BLaER1 treated with 17β-estradiol and CSF1 and Interleukin-3, amounts not matched to agents 10 nM and 100 nM (cell line): ENCODE measurements at regions not wholly inside any gene's neighbourhood (a gene's known extent, or its start where the extent isn't known, plus 50 kb on each side); places are given as distances from the start of the nearest gene placed in this dataset.

Experiments used
- H3K27ac ChIP-seq, 11 experiments: shearing (Covaris generic); formaldehyde crosslinking; 2 replicates each; pipeline ENCODE4 v1.8.1; 2022
- H3K27me3 ChIP-seq, 11 experiments: shearing (Covaris generic); formaldehyde crosslinking; 2 replicates each; pipeline ENCODE4 v1.8.1; 2022
- H3K36me3 ChIP-seq, 11 experiments: shearing (Covaris generic); formaldehyde crosslinking; 2 replicates each; pipeline ENCODE4 v1.8.1; 2022
- H3K4me1 ChIP-seq, 10 experiments: shearing (Covaris generic); formaldehyde crosslinking; 2 replicates each; pipeline ENCODE4 v1.8.1; 2022
- H3K4me2 ChIP-seq, 11 experiments: shearing (Covaris generic); formaldehyde crosslinking; 2 replicates each; pipeline ENCODE4 v1.8.1; 2022
- H3K4me3 ChIP-seq, 10 experiments: shearing (Covaris generic); formaldehyde crosslinking; 2 replicates each; pipeline ENCODE4 v1.8.1; 2022
- H3K9ac ChIP-seq, 11 experiments: shearing (Covaris generic); formaldehyde crosslinking; 2 replicates each; pipeline ENCODE4 v1.8.1; 2022
- H3K9me3 ChIP-seq, 11 experiments: shearing (Covaris generic); formaldehyde crosslinking; replicated peaks in 1 of 11; 2 replicates each; pipeline ENCODE4 v1.8.1; 2022
- H4K20me1 ChIP-seq, 11 experiments: shearing (Covaris generic); formaldehyde crosslinking; 2 replicates each; pipeline ENCODE4 v1.8.1; 2022
- Cebpa-rat ChIP-seq, 11 experiments: shearing (Covaris generic); IDR thresholded peaks; 2 replicates each; pipeline ENCODE4 v1.8.1; 2022

GRCh38 chr14:60563113-60563512 is 54.2 kb downstream of the SIX6 start:
- H3K4me1 ChIP-seq = peaks cover 0 to 24% (median 11%) of the 10 kb centered on the region in 10 experiments; a peak in 16 of 20 replicates
- H3K9me3 ChIP-seq = no peaks in the 10 kb centered on the region
- H3K4me3 ChIP-seq = no peak overlapping the region
- no peaks in the 10 kb centered on the region for H3K36me3 ChIP-seq
- no peaks in the 10 kb centered on the region for H3K27me3 ChIP-seq
- no peak overlapping the region for H3K4me2 ChIP-seq
- no peak for TF ChIP-seq Cebpa-rat (IDR thresholded peaks at IDR 0.05)
- H3K27ac ChIP-seq = no peak overlapping the region
- no peaks in the 10 kb centered on the region for H4K20me1 ChIP-seq
- no peak overlapping the region for H3K9ac ChIP-seq

- Histone ChIP-seq H3K9me3 (no peaks in the 10 kb centered on the region), H3K4me1 (peaks cover 0 to 24% (median 11%) of the 10 kb centered on the region in 10 experiments; a peak in 16 of 20 replicates), H3K4me2 (peak overlapping the region in 8 of 11 experiments; percentile 13 to 67 (median 56); a peak in 14 of 22 replicates), H3K27me3 (no peaks in the 10 kb centered on the region), H3K27ac (no peak overlapping the region), H3K4me3 (no peak overlapping the region), H3K9ac (no peak overlapping the region), H3K36me3 (no peaks in the 10 kb centered on the region), H4K20me1 (no peaks in the 10 kb centered on the region)
- TF ChIP-seq Cebpa-rat (IDR thresholded peaks at IDR 0.05) = no peak
These were observed 56.3 kb downstream of the SIX6 start for GRCh38 chr14:60565211-60565610.

GRCh38 chr14:60566101-60566500 is 57.2 kb downstream of the SIX6 start:
- Histone ChIP-seq H3K4me3 (no peak overlapping the region), H3K27ac (no peak overlapping the region), H3K9me3 (no peaks in the 10 kb centered on the region), H3K27me3 (no peaks in the 10 kb centered on the region), H3K4me1 (peaks cover 0 to 24% (median 11%) of the 10 kb centered on the region in 10 experiments; a peak in 16 of 20 replicates), H3K9ac (no peak overlapping the region), H4K20me1 (no peaks in the 10 kb centered on the region), H3K36me3 (no peaks in the 10 kb centered on the region), H3K4me2 (no peak overlapping the region)
- no peak for TF ChIP-seq Cebpa-rat (IDR thresholded peaks at IDR 0.05)

GRCh38 chr14:60573943-60574495 is 65.1 kb downstream of the SIX6 start:
- H3K4me3 ChIP-seq = no peak overlapping the region
- TF ChIP-seq Cebpa-rat (IDR thresholded peaks at IDR 0.05) = no peak
- no peak overlapping the region for H3K9ac ChIP-seq
- no peak overlapping the region for H3K4me2 ChIP-seq
- H3K9me3 ChIP-seq = peaks cover 0 to 6% (median 0%) of the 10 kb centered on the region in 11 experiments; a peak in 1 of 22 replicates
- H4K20me1 ChIP-seq = no peaks in the 10 kb centered on the region
- no peak overlapping the region for H3K27ac ChIP-seq
- H3K36me3 ChIP-seq = no peaks in the 10 kb centered on the region
- H3K4me1 ChIP-seq = no peaks in the 10 kb centered on the region
- H3K27me3 ChIP-seq = no peaks in the 10 kb centered on the region

- H3K4me1 ChIP-seq = no peaks in the 10 kb centered on the region
- no peak for TF ChIP-seq Cebpa-rat (IDR thresholded peaks at IDR 0.05)
- H3K9ac ChIP-seq = no peak overlapping the region
- H3K4me3 ChIP-seq = no peak overlapping the region
- H3K9me3 ChIP-seq = peaks cover 0 to 6% (median 0%) of the 10 kb centered on the region in 11 experiments; a peak in 1 of 22 replicates
- no peaks in the 10 kb centered on the region for H3K27me3 ChIP-seq
- no peaks in the 10 kb centered on the region for H4K20me1 ChIP-seq
- no peak overlapping the region for H3K27ac ChIP-seq
- H3K36me3 ChIP-seq = no peaks in the 10 kb centered on the region
- H3K4me2 ChIP-seq = no peak overlapping the region
These were observed 66.1 kb downstream of the SIX6 start for GRCh38 chr14:60575008-60575407.

- Histone ChIP-seq H4K20me1 (no peaks in the 10 kb centered on the region), H3K9ac (no peak overlapping the region), H3K36me3 (no peaks in the 10 kb centered on the region), H3K4me3 (no peak overlapping the region), H3K4me1 (no peaks in the 10 kb centered on the region), H3K9me3 (no peaks in the 10 kb centered on the region), H3K27me3 (no peaks in the 10 kb centered on the region), H3K4me2 (no peak overlapping the region), H3K27ac (no peak overlapping the region)
- TF ChIP-seq Cebpa-rat (IDR thresholded peaks at IDR 0.05) = no peak
These were observed 63.6 kb downstream of the SIX1 start for GRCh38 chr14:60585676-60586075.

GRCh38 chr14:60589442-60589841 is 59.8 kb downstream of the SIX1 start:
- Histone ChIP-seq H3K9me3 (no peaks in the 10 kb centered on the region), H3K4me2 (no peak overlapping the region), H3K27me3 (no peaks in the 10 kb centered on the region), H3K36me3 (no peaks in the 10 kb centered on the region), H3K27ac (no peak overlapping the region), H3K9ac (no peak overlapping the region), H3K4me3 (no peak overlapping the region), H3K4me1 (no peaks in the 10 kb centered on the region), H4K20me1 (no peaks in the 10 kb centered on the region)
- no peak for TF ChIP-seq Cebpa-rat (IDR thresholded peaks at IDR 0.05)

- no peak overlapping the region for H3K4me2 ChIP-seq
- no peaks in the 10 kb centered on the region for H3K36me3 ChIP-seq
- H3K27me3 ChIP-seq = no peaks in the 10 kb centered on the region
- no peak overlapping the region for H3K4me3 ChIP-seq
- H3K27ac ChIP-seq = no peak overlapping the region
- no peaks in the 10 kb centered on the region for H3K4me1 ChIP-seq
- no peak for TF ChIP-seq Cebpa-rat (IDR thresholded peaks at IDR 0.05)
- H4K20me1 ChIP-seq = no peaks in the 10 kb centered on the region
- no peaks in the 10 kb centered on the region for H3K9me3 ChIP-seq
- H3K9ac ChIP-seq = no peak overlapping the region
These were observed 58.3 kb downstream of the SIX1 start for GRCh38 chr14:60590991-60591414.
